Testis (tissue), 2 donors: ENCODE measurements at regions not wholly inside any gene's neighbourhood (a gene's known extent, or its start where the extent isn't known, plus 50 kb on each side); places are given as distances from the start of the nearest gene placed in this dataset.

Experiments used
- DNase-seq: peaks from one replicate; pipeline ENCODE4 v3.0.0-alpha.2; 2019
- H3K27ac ChIP-seq, 2 donors: fragments of 200-600 bp; sonication (generic); one replicate each; pipeline ENCODE4 v1.5.1; 2019
- H3K27me3 ChIP-seq: fragments of 200-600 bp; sonication (generic); one replicate; pipeline ENCODE4 v1.5.1; 2019
- H3K36me3 ChIP-seq: fragments of 200-600 bp; sonication (generic); one replicate; pipeline ENCODE4 v1.5.1; 2017; ENCODE audit warnings: low read depth; ENCODE audit errors: missing control alignments
- H3K4me1 ChIP-seq: fragments of 200-600 bp; sonication (generic); one replicate; pipeline ENCODE4 v1.5.1; 2019
- H3K4me3 ChIP-seq, 2 donors: fragments of 200-600 bp; sonication (generic); one replicate each; pipeline ENCODE4 v1.5.1; 2017 to 2019
- H3K9me3 ChIP-seq: fragments of 200-600 bp; sonication (generic); one replicate; pipeline ENCODE4 v1.5.1; 2017
- POLR2A ChIP-seq: fragments of 450-650 bp; IDR thresholded peaks from one replicate; pipeline ENCODE4 v1.6.1; 2017; ENCODE audit warnings: antibody characterized with exemption, mild to moderate bottlenecking, moderate library complexity
- WGBS, 2 donors: methylation state at CpG; one replicate each; pipeline ENCODE4 v1.1.5; 2018; 5-methylcytosine and 5-hydroxymethylcytosine counted together
- intact Hi-C: fragments of 100-400 bp; cut with DNase I; formaldehyde crosslinking; loops from one replicate; pipeline ENCODE4 v1.15.1; 2023; ENCODE audit warnings: low total_unique reads
- TF ChIP-seq, protein P1 (sequence below), 3 experiments: fragments of 450-650 bp in 2 of 3; fragments of 200-600 bp in 1 of 3; sonication (generic) in 1 of 3; IDR thresholded peaks; one replicate each; pipeline ENCODE4 v1.5.1; 2016 to 2019; ENCODE audit warnings: antibody characterized with exemption in 3 of 3, mild to moderate bottlenecking in 2 of 3, moderate library complexity in 1 of 3

DNA sequence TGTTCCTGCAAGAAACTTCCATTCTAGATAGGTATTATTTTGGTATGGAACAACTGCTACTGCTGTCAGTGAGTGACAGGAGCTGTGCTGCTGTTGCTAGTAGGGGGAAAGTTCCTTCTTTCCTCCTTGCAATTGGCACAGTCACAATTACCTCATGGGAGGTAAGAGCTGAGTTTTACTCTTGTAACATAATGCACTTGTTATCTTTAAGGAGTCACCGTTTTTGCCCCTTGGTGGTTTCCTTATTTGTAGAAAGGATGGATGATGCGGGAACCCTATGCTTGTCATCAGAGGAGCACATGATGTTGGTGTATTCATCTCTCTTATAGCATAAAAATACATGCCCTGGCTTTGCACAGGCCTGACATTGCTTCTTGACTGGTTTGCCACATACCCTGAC lies 234.7 kb upstream of the NPY start:
- Histone ChIP-seq H3K4me3 (no peak overlapping the region), H3K27me3 (no peaks in the 10 kb centered on the region), H3K4me1 (no peaks in the 10 kb centered on the region), H3K27ac (no peak overlapping the region), H3K9me3 (no peaks in the 10 kb centered on the region), H3K36me3 (no peaks in the 10 kb centered on the region)
- DNase-seq, result no peak
- no peak for TF ChIP-seq POLR2A
- TF ChIP-seq, protein P1, sequence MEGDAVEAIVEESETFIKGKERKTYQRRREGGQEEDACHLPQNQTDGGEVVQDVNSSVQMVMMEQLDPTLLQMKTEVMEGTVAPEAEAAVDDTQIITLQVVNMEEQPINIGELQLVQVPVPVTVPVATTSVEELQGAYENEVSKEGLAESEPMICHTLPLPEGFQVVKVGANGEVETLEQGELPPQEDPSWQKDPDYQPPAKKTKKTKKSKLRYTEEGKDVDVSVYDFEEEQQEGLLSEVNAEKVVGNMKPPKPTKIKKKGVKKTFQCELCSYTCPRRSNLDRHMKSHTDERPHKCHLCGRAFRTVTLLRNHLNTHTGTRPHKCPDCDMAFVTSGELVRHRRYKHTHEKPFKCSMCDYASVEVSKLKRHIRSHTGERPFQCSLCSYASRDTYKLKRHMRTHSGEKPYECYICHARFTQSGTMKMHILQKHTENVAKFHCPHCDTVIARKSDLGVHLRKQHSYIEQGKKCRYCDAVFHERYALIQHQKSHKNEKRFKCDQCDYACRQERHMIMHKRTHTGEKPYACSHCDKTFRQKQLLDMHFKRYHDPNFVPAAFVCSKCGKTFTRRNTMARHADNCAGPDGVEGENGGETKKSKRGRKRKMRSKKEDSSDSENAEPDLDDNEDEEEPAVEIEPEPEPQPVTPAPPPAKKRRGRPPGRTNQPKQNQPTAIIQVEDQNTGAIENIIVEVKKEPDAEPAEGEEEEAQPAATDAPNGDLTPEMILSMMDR (IDR thresholded peaks at IDR 0.05), result no peak
- intact Hi-C loops, result no loop called here
- 65 to 72% methylated on average over 2 of the region's 2 CpGs for WGBS, 2 donors

DNA sequence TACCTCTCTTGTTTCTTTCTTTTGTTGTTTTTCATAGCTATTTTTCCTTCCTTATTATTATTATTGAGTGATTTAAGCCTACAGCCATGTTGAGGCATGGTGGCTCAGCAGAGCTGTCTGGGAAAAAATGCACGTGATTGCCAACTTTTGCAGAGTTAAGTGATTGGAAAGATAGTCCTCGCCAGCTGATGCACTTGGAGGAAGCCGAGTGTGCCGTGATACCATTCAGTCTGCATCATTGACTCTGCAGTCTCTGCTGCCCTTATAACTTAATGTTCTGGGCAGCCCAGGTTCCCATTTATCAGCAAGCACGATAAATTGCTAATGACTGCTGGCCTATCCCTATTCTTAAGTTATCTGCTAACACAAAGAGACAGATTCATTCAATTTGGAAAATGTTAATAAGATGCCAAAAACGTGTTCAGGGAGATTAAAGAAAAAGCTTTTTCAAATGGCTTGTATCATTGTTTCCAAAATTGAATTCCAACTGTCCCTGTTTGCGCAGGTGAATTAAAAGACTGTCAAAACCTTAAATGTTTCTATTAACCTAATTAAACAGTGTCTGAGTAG lies 232.9 kb upstream of the NPY start:
- DNase-seq, result no peak
- TF ChIP-seq, protein P1 (IDR thresholded peaks at IDR 0.05), result no peak
- no peak for TF ChIP-seq POLR2A
- WGBS, 2 donors, result 58 to 66% methylated on average over 7 of the region's 7 CpGs
- no peak overlapping the region for H3K27ac ChIP-seq
- H3K36me3 ChIP-seq, result no peaks in the 10 kb centered on the region
- intact Hi-C loops, result no loop called here
- no peaks in the 10 kb centered on the region for H3K4me1 ChIP-seq
- H3K9me3 ChIP-seq, result no peaks in the 10 kb centered on the region
- no peaks in the 10 kb centered on the region for H3K27me3 ChIP-seq
- no peak overlapping the region for H3K4me3 ChIP-seq

DNA sequence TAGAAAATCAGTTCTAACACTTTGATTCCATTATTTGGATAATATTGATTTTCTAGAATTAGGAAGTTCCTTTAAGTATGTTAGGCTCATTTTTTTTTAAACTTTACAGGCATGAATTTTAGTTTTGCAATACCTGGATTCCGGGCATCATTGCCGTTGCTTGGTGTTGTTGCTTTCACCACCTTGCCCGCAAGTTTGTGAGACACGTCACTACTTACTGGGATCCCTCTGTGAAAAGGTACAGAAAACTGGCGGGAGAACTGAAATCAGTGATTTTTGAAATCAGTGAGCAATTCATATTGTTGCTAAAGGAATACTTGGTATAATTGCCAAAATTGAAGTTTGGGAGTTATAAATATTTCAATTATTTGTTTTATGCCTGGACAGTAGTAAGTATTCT lies 232.3 kb upstream of the NPY start:
- TF ChIP-seq POLR2A, result no peak
- TF ChIP-seq, protein P1 (IDR thresholded peaks at IDR 0.05), result no peak
- Histone ChIP-seq H3K4me3 (no peak overlapping the region), H3K27me3 (no peaks in the 10 kb centered on the region), H3K4me1 (no peaks in the 10 kb centered on the region), H3K9me3 (no peaks in the 10 kb centered on the region), H3K36me3 (no peaks in the 10 kb centered on the region), H3K27ac (no peak overlapping the region)
- WGBS, 2 donors, result 93% methylated on average over 5 of the region's 5 CpGs
- no peak for DNase-seq
- intact Hi-C loops, result no loop called here

DNA sequence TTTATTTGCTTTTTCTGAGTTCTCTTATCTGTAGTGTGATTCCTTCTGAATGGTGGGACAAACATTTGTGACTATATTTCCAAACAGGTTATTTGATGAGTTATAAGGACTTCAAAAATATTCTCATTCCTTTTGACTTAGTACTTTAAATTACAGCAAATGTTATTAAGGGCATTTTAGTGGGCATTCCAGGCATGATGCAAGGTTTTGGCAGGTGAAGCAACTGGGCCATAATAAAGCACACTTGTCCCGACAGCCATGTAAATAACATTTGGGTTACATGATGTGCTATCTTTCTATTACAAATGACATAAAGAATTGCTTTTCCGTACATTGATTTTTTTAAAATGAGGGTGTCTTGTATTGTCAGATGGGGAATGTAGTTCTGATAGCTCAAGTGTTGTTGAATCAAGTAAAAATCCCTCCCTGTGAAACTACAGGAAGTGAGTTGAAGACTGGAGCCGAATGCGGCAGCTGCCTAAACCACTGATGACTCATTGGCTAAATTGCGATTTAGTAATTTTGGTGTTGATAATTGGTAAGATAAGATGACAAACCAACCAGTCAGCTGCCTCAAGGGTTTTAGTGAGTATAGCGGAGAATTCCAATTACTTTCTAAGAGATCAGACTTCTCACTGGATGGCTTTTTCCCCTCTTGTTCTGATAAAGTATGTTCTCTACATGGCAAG lies 231.3 kb upstream of the NPY start:
- TF ChIP-seq, protein P1 (IDR thresholded peaks at IDR 0.05), result no peak
- no peak for TF ChIP-seq POLR2A

DNA sequence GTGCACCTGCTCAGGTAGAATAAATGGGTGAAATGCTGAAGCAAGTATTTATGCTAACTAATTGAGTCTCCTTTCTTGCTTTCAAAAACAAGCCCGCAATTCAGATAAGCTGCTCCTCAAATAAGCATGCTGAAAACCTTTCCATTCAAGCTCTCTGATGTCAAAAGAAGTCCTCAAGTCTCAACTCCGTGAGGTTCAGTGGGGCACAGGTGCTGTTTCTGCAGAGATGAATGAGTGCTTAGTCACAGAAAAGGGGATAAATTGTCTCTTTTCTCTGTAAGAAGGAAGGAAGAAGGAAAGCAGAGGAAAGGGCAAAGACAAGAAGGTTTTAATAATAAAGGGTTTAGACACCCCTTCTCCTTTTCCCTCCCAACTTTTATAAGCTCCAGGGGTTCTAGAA lies 229.8 kb upstream of the NPY start:
- Histone ChIP-seq H3K27me3 (no peaks in the 10 kb centered on the region), H3K4me3 (no peak overlapping the region), H3K9me3 (no peaks in the 10 kb centered on the region), H3K27ac (no peak overlapping the region), H3K36me3 (no peaks in the 10 kb centered on the region), H3K4me1 (no peaks in the 10 kb centered on the region)
- intact Hi-C loops, result no loop called here
- WGBS, 2 donors, result 52 to 66% methylated on average over 2 of the region's 2 CpGs
- no peak for DNase-seq
- TF ChIP-seq, protein P1 (IDR thresholded peaks at IDR 0.05), result no peak
- no peak for TF ChIP-seq POLR2A

More for the DNA sequence above, 231.3 kb upstream of the NPY start:
- Histone ChIP-seq H3K27me3 (no peaks in the 10 kb centered on the region), H3K4me3 (no peak overlapping the region), H3K36me3 (no peaks in the 10 kb centered on the region), H3K27ac (no peak overlapping the region), H3K9me3 (no peaks in the 10 kb centered on the region), H3K4me1 (no peaks in the 10 kb centered on the region)
- WGBS, 2 donors, result 89 to 92% methylated on average over 6 of the region's 6 CpGs
- no peak for DNase-seq
- intact Hi-C loops, result no loop called here
